HepG2 (cell line): ENCODE measurements at regions not wholly inside any gene's neighbourhood (a gene's known extent, or its start where the extent isn't known, plus 50 kb on each side); places are given as distances from the start of the nearest gene placed in this dataset.
A peak's percentile ranks its signal among the peaks of the same experiment; 100 is the strongest.

Experiments used
- HNF4G ChIP-seq, 2 experiments: sonication (generic) in 1 of 2; formaldehyde crosslinking in 1 of 2; IDR thresholded peaks; 2 replicates each; pipeline versions ENCODE4 v1.4.0 to v1.6.1; 2011 to 2020; ENCODE audit warnings: borderline replicate concordance in 2 of 2, low read depth in 2 of 2, mild to moderate bottlenecking in 2 of 2, low read length in 1 of 2, missing genetic modification reagents in 1 of 2, moderate library complexity in 1 of 2
- HOXA9 ChIP-seq: sonication (generic); formaldehyde crosslinking; IDR thresholded peaks from 2 replicates; pipeline ENCODE4 v1.8.1; 2022; ENCODE audit warnings: missing genetic modification reagents, mild to moderate bottlenecking, moderate library complexity, borderline replicate concordance
- KLF6 ChIP-seq: IDR thresholded peaks from 2 replicates; pipeline ENCODE4 v1.8.0; 2016; ENCODE audit warnings: missing biosample characterization, missing genetic modification reagents
- NFYC ChIP-seq: IDR thresholded peaks from 2 replicates; pipeline ENCODE4 v1.6.1; 2016; ENCODE audit warnings: missing genetic modification reagents, missing compliant biosample characterization
- NR2F6 ChIP-seq, 2 experiments: IDR thresholded peaks; 2 replicates each; pipeline ENCODE4 v1.6.1; 2016; ENCODE audit warnings: antibody characterized with exemption in 1 of 2, mild to moderate bottlenecking in 1 of 2
- ONECUT2 ChIP-seq: sonication (generic); formaldehyde crosslinking; IDR thresholded peaks from 2 replicates; pipeline ENCODE4 v1.4.0; 2020; ENCODE audit warnings: missing genetic modification reagents
- POLR2AphosphoS2 ChIP-seq: IDR thresholded peaks from 2 replicates; pipeline ENCODE4 v1.6.1; 2011; ENCODE audit warnings: low read depth, low read length, improper control_type of control experiment
- U2AF1 ChIP-seq: fragments of 200-400 bp; formaldehyde crosslinking; optimal IDR thresholded peaks from 2 replicates; pipeline ENCODE3; 2017; ENCODE audit warnings: mild to moderate bottlenecking, low read depth, low read length
- ZKSCAN8 ChIP-seq: IDR thresholded peaks from 2 replicates; pipeline ENCODE4 v1.6.1; 2016; ENCODE audit warnings: borderline replicate concordance, missing genetic modification reagents, missing compliant biosample characterization
- ZNF703 ChIP-seq: sonication (generic); formaldehyde crosslinking; IDR thresholded peaks from 2 replicates; pipeline ENCODE4 v1.5.1; 2020; ENCODE audit warnings: missing genetic modification reagents, mild to moderate bottlenecking, moderate library complexity, borderline replicate concordance
- TF ChIP-seq, protein P1 (sequence below): fragments of 450-650 bp; IDR thresholded peaks from 2 replicates; pipeline ENCODE4 v1.6.1; 2016
- TF ChIP-seq, protein P2 (sequence below): sonication (generic); formaldehyde crosslinking; IDR thresholded peaks from 2 replicates; pipeline ENCODE4 v1.9.0; 2021; ENCODE audit warnings: missing genetic modification reagents, mild to moderate bottlenecking, borderline replicate concordance
- TF ChIP-seq, protein P3 (sequence below): sonication (generic); formaldehyde crosslinking; IDR thresholded peaks from 2 replicates; pipeline ENCODE4 v1.4.0; 2020; ENCODE audit warnings: missing genetic modification reagents
- TF ChIP-seq, protein P4 (sequence below): IDR thresholded peaks from 2 replicates; pipeline ENCODE4 v1.6.1; 2012; ENCODE audit warnings: inconsistent platforms
- TF ChIP-seq, protein P5 (sequence below): sonication (generic); formaldehyde crosslinking; IDR thresholded peaks from 2 replicates; pipeline ENCODE4 v1.4.0; 2020; ENCODE audit warnings: mild to moderate bottlenecking, missing genetic modification reagents
- TF ChIP-seq, protein P6 (sequence below): sonication (generic); formaldehyde crosslinking; IDR thresholded peaks from 2 replicates; pipeline ENCODE4 v1.5.0; 2020; ENCODE audit warnings: mild to moderate bottlenecking, missing genetic modification reagents
- TF ChIP-seq, protein P7 (sequence below): sonication (generic); formaldehyde crosslinking; conservative IDR thresholded peaks from 2 replicates; pipeline ENCODE4 v1.8.0; 2022; ENCODE audit warnings: missing genetic modification reagents
- TF ChIP-seq, protein P8 (sequence below): sonication (generic); formaldehyde crosslinking; IDR thresholded peaks from 2 replicates; pipeline ENCODE4 v1.8.0; 2022; ENCODE audit warnings: mild to moderate bottlenecking, missing genetic modification reagents
- TF ChIP-seq, protein P9 (sequence below): sonication (generic); formaldehyde crosslinking; IDR thresholded peaks from 2 replicates; pipeline ENCODE4 v1.8.0; 2022; ENCODE audit warnings: missing genetic modification reagents, mild to moderate bottlenecking, inconsistent platforms, borderline replicate concordance

DNA sequence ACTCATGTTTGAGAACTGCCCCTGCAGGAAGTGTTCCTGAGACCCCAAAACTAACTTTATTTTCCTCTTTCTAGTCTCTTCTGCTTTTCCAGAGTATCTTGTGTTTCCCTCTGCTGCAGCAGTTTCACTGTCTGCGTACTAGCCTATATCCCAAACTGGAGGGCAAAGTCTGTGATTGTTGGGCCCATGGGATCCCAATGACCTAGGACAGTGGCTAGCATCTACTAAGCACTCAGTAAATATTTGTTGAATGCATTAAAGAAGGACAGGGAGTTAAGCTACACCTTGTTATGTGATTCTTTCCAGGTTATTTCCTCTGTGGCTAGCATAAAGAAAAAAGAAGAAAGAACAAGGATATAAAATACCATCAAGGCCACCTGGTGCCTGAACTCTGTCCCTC lies 210.6 kb upstream of the PHYHIPL start (continued):
- TF ChIP-seq, protein P1, sequence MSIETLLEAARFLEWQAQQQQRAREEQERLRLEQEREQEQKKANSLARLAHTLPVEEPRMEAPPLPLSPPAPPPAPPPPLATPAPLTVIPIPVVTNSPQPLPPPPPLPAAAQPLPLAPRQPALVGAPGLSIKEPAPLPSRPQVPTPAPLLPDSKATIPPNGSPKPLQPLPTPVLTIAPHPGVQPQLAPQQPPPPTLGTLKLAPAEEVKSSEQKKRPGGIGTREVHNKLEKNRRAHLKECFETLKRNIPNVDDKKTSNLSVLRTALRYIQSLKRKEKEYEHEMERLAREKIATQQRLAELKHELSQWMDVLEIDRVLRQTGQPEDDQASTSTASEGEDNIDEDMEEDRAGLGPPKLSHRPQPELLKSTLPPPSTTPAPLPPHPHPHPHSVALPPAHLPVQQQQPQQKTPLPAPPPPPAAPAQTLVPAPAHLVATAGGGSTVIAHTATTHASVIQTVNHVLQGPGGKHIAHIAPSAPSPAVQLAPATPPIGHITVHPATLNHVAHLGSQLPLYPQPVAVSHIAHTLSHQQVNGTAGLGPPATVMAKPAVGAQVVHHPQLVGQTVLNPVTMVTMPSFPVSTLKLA, result no peak
- TF ChIP-seq HOXA9 (no peak), HNF4G (IDR thresholded peaks at IDR 0.05; ENCODE audit: borderline replicate concordance, low read depth, low read length) (peak; percentile 74), HNF4G (CRISPR knock-in tag; IDR thresholded peaks at IDR 0.05; ENCODE audit: borderline replicate concordance, low read depth) (peak; percentile 87; the same call in 1 of the 2 replicates), ZNF703 (CRISPR knock-in tag) (no peak), NR2F6 (IDR thresholded peaks at IDR 0.05) (peak; percentile 62), NR2F6 (CRISPR knock-in tag; IDR thresholded peaks at IDR 0.05) (peak; percentile 71; the same call in 1 of the 2 replicates), ONECUT2 (CRISPR knock-in tag) (no peak), ZKSCAN8 (0 out of 2 replicates have a peak, but pooled peaks have one; percentile 26), U2AF1 (no peak), NFYC (CRISPR knock-in tag) (no peak), POLR2AphosphoS2 (no peak), KLF6 (CRISPR knock-in tag) (no peak)
- TF ChIP-seq, protein P2, sequence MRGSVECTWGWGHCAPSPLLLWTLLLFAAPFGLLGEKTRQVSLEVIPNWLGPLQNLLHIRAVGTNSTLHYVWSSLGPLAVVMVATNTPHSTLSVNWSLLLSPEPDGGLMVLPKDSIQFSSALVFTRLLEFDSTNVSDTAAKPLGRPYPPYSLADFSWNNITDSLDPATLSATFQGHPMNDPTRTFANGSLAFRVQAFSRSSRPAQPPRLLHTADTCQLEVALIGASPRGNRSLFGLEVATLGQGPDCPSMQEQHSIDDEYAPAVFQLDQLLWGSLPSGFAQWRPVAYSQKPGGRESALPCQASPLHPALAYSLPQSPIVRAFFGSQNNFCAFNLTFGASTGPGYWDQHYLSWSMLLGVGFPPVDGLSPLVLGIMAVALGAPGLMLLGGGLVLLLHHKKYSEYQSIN, result no peak
- TF ChIP-seq, protein P3, sequence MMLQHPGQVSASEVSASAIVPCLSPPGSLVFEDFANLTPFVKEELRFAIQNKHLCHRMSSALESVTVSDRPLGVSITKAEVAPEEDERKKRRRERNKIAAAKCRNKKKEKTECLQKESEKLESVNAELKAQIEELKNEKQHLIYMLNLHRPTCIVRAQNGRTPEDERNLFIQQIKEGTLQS, result no peak
- TF ChIP-seq, protein P4, sequence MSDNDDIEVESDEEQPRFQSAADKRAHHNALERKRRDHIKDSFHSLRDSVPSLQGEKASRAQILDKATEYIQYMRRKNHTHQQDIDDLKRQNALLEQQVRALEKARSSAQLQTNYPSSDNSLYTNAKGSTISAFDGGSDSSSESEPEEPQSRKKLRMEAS, result no peak
- TF ChIP-seq, protein P5, sequence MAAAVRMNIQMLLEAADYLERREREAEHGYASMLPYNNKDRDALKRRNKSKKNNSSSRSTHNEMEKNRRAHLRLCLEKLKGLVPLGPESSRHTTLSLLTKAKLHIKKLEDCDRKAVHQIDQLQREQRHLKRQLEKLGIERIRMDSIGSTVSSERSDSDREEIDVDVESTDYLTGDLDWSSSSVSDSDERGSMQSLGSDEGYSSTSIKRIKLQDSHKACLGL (CRISPR knock-in tag), result no peak
- TF ChIP-seq, protein P6, sequence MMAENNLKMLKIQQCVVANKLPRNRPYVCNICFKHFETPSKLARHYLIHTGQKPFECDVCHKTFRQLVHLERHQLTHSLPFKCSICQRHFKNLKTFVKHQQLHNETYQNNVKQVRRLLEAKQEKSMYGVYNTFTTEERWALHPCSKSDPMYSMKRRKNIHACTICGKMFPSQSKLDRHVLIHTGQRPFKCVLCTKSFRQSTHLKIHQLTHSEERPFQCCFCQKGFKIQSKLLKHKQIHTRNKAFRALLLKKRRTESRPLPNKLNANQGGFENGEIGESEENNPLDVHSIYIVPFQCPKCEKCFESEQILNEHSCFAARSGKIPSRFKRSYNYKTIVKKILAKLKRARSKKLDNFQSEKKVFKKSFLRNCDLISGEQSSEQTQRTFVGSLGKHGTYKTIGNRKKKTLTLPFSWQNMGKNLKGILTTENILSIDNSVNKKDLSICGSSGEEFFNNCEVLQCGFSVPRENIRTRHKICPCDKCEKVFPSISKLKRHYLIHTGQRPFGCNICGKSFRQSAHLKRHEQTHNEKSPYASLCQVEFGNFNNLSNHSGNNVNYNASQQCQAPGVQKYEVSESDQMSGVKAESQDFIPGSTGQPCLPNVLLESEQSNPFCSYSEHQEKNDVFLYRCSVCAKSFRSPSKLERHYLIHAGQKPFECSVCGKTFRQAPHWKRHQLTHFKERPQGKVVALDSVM, result no peak
- TF ChIP-seq, protein P7, sequence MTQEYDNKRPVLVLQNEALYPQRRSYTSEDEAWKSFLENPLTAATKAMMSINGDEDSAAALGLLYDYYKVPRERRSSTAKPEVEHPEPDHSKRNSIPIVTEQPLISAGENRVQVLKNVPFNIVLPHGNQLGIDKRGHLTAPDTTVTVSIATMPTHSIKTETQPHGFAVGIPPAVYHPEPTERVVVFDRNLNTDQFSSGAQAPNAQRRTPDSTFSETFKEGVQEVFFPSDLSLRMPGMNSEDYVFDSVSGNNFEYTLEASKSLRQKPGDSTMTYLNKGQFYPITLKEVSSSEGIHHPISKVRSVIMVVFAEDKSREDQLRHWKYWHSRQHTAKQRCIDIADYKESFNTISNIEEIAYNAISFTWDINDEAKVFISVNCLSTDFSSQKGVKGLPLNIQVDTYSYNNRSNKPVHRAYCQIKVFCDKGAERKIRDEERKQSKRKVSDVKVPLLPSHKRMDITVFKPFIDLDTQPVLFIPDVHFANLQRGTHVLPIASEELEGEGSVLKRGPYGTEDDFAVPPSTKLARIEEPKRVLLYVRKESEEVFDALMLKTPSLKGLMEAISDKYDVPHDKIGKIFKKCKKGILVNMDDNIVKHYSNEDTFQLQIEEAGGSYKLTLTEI (CRISPR knock-in tag), result no peak
- TF ChIP-seq, protein P8, sequence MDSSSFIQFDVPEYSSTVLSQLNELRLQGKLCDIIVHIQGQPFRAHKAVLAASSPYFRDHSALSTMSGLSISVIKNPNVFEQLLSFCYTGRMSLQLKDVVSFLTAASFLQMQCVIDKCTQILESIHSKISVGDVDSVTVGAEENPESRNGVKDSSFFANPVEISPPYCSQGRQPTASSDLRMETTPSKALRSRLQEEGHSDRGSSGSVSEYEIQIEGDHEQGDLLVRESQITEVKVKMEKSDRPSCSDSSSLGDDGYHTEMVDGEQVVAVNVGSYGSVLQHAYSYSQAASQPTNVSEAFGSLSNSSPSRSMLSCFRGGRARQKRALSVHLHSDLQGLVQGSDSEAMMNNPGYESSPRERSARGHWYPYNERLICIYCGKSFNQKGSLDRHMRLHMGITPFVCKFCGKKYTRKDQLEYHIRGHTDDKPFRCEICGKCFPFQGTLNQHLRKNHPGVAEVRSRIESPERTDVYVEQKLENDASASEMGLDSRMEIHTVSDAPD (CRISPR knock-in tag), result 0 out of 2 replicates have a peak, but pooled peaks have one; percentile 66
- TF ChIP-seq, protein P9, sequence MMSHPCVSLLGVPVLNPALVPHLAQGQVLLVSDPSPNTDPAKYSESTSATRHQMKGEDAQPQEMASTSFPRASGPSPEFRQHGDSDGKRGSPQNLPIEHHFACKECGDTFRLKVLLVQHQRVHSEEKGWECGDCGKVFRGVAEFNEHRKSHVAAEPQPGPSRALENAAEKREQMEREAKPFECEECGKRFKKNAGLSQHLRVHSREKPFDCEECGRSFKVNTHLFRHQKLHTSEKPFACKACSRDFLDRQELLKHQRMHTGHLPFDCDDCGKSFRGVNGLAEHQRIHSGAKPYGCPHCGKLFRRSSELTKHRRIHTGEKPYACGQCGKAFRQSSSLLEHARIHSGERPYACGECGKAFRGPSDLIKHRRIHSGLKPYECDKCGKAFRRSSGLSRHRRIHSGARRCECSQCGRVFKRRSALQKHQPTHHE (CRISPR knock-in tag), result no peak
